ENCODE measurements at regions not wholly inside any gene's neighbourhood (a gene's known extent, or its start where the extent isn't known, plus 50 kb on each side); places are given as distances from the start of the nearest gene placed in this dataset.

GRCh38 chr6:53418288-53418687 is 69.5 kb upstream of the ELOVL5 start:
- TF ChIP-seq, protein P1, sequence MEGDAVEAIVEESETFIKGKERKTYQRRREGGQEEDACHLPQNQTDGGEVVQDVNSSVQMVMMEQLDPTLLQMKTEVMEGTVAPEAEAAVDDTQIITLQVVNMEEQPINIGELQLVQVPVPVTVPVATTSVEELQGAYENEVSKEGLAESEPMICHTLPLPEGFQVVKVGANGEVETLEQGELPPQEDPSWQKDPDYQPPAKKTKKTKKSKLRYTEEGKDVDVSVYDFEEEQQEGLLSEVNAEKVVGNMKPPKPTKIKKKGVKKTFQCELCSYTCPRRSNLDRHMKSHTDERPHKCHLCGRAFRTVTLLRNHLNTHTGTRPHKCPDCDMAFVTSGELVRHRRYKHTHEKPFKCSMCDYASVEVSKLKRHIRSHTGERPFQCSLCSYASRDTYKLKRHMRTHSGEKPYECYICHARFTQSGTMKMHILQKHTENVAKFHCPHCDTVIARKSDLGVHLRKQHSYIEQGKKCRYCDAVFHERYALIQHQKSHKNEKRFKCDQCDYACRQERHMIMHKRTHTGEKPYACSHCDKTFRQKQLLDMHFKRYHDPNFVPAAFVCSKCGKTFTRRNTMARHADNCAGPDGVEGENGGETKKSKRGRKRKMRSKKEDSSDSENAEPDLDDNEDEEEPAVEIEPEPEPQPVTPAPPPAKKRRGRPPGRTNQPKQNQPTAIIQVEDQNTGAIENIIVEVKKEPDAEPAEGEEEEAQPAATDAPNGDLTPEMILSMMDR (IDR thresholded peaks at IDR 0.05), result no peak
- TF ChIP-seq, protein P2, sequence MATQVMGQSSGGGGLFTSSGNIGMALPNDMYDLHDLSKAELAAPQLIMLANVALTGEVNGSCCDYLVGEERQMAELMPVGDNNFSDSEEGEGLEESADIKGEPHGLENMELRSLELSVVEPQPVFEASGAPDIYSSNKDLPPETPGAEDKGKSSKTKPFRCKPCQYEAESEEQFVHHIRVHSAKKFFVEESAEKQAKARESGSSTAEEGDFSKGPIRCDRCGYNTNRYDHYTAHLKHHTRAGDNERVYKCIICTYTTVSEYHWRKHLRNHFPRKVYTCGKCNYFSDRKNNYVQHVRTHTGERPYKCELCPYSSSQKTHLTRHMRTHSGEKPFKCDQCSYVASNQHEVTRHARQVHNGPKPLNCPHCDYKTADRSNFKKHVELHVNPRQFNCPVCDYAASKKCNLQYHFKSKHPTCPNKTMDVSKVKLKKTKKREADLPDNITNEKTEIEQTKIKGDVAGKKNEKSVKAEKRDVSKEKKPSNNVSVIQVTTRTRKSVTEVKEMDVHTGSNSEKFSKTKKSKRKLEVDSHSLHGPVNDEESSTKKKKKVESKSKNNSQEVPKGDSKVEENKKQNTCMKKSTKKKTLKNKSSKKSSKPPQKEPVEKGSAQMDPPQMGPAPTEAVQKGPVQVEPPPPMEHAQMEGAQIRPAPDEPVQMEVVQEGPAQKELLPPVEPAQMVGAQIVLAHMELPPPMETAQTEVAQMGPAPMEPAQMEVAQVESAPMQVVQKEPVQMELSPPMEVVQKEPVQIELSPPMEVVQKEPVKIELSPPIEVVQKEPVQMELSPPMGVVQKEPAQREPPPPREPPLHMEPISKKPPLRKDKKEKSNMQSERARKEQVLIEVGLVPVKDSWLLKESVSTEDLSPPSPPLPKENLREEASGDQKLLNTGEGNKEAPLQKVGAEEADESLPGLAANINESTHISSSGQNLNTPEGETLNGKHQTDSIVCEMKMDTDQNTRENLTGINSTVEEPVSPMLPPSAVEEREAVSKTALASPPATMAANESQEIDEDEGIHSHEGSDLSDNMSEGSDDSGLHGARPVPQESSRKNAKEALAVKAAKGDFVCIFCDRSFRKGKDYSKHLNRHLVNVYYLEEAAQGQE (IDR thresholded peaks at IDR 0.05; ENCODE audit: insufficient read depth in 1 of 2, low read depth in 2 of 2, low read length in 1 of 2), result no peak
- no peak for TF ChIP-seq TCF7L2 (IDR thresholded peaks at IDR 0.05; ENCODE audit: low read depth, low read length)
- TF ChIP-seq POLR2AphosphoS5 (IDR thresholded peaks at IDR 0.05; ENCODE audit: low read depth, low read length), result no peak
- TF ChIP-seq SIN3A (IDR thresholded peaks at IDR 0.05; ENCODE audit: borderline replicate concordance, insufficient read depth, low read depth, low read length), result no peak
